PFSK-1 (cell line): ENCODE measurements at regions not wholly inside any gene's neighbourhood (a gene's known extent, or its start where the extent isn't known, plus 50 kb on each side); places are given as distances from the start of the nearest gene placed in this dataset.

Experiments used
- POLR2AphosphoS5 ChIP-seq: IDR thresholded peaks from 2 replicates; pipeline ENCODE4 v1.6.1; 2012; ENCODE audit warnings: low read depth, mild to moderate bottlenecking, control low read depth, low read length, moderate library complexity
- SIN3A ChIP-seq: IDR thresholded peaks from 2 replicates; pipeline ENCODE4 v1.6.1; 2012; ENCODE audit warnings: mild to moderate bottlenecking, low read length, moderate library complexity, borderline replicate concordance; ENCODE audit not compliant: insufficient read depth

- no peak; the same call in 1 of the 2 replicates for TF ChIP-seq POLR2AphosphoS5
- TF ChIP-seq SIN3A, result no peak
Observed at GRCh38 chr5:89930591-89931392, 478.8 kb downstream of the CETN3 start.
